AG09319 (cell line): ENCODE measurements at regions not wholly inside any gene's neighbourhood (a gene's known extent, or its start where the extent isn't known, plus 50 kb on each side); places are given as distances from the start of the nearest gene placed in this dataset.

Source experiments
- DNase-seq: peaks from one replicate; pipeline ENCODE4 v3.0.0-alpha.2; 2010; ENCODE audit warnings: low read depth; ENCODE audit errors: extremely low read depth
- TF ChIP-seq, protein P1 (sequence below): IDR thresholded peaks from 2 replicates; pipeline ENCODE4 v1.5.1; 2011; ENCODE audit warnings: low read depth, mild to moderate bottlenecking, inconsistent platforms, low read length, moderate library complexity

- no peak for DNase-seq
- TF ChIP-seq, protein P1, sequence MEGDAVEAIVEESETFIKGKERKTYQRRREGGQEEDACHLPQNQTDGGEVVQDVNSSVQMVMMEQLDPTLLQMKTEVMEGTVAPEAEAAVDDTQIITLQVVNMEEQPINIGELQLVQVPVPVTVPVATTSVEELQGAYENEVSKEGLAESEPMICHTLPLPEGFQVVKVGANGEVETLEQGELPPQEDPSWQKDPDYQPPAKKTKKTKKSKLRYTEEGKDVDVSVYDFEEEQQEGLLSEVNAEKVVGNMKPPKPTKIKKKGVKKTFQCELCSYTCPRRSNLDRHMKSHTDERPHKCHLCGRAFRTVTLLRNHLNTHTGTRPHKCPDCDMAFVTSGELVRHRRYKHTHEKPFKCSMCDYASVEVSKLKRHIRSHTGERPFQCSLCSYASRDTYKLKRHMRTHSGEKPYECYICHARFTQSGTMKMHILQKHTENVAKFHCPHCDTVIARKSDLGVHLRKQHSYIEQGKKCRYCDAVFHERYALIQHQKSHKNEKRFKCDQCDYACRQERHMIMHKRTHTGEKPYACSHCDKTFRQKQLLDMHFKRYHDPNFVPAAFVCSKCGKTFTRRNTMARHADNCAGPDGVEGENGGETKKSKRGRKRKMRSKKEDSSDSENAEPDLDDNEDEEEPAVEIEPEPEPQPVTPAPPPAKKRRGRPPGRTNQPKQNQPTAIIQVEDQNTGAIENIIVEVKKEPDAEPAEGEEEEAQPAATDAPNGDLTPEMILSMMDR = no peak
Observed at GRCh38 chr10:28354511-28354910, 51.6 kb upstream of the MPP7 start.

DNA sequence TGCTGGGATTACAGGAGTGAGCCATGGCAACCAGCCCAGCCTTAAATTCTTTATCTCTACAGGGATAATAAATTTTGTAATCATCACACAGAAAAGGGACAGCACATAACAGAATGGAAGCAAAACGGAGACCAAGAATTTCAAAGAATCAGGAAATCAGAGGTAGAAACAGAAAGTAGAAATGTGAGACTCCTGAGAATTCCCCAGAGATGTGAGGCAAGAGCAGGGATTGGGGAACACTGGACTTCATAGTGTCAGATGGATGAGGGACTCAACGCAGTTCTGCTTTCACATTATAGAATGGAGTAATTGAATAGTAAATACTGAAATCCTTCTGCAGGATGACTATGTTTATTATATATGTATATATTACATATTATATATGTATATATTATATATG, 52.5 kb upstream of the MPP7 start:
- TF ChIP-seq, protein P1 = no peak
- DNase-seq = no peak

GRCh38 chr10:28359334-28359733, 56.5 kb upstream of the MPP7 start:
- TF ChIP-seq, protein P1 = no peak
- no peak for DNase-seq

GRCh38 chr10:28360175-28360574, 57.3 kb upstream of the MPP7 start:
- no peak for DNase-seq
- TF ChIP-seq, protein P1 = no peak

DNA sequence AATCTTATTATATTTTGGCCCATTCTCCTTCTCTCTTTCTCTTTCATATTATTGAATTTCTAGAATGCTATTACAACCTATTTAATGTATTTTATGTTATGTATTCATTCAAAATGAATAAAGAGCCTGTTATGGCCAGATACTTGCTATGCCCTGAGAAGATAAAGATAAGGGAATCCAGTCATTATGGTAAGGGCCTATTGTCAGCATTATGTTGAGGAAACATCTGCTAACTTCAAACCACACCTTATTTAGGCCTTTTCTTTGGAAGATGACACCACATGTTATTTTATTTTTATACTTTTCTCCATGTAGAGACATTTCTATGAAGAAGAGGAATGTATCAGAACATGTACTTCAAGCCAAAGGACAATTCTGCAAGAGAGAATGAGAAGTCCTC, 60.5 kb upstream of the MPP7 start:
- no peak for DNase-seq
- TF ChIP-seq, protein P1 = no peak

DNA sequence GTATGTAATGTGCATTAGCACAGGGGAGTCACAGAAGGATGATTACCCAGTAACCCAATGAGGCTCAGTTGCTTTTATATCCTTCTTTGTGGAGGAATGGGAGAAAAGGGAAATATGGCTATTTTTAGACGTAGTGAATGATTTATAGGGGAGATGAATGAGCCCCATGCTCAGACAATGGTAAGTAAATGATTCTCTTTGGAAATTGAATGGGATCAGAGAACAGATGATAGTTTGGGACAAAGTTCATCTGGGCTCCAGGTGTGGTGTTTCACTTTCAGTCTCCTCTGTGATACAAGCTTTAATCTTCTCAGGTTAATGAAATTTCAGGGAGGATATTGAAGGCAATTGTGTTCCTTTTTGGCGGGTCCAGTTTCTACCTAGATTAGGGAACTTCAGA, 63.0 kb upstream of the MPP7 start:
- no peak for DNase-seq
- TF ChIP-seq, protein P1 = no peak

- no peak for DNase-seq
- TF ChIP-seq, protein P1 = no peak
Observed at GRCh38 chr10:28366994-28367393, 64.1 kb upstream of the MPP7 start.
